HG03354 (cell line): ENCODE measurements at regions not wholly inside any gene's neighbourhood (a gene's known extent, or its start where the extent isn't known, plus 50 kb on each side); places are given as distances from the start of the nearest gene placed in this dataset.

Source experiments
- ATAC-seq: cut with Tn5 transposase; IDR thresholded peaks from one replicate; pipeline ENCODE4 v1.9.1; 2021; ENCODE audit warnings: mild to moderate bottlenecking; ENCODE audit not compliant: unreplicated experiment, poor library complexity, severe bottlenecking

DNA sequence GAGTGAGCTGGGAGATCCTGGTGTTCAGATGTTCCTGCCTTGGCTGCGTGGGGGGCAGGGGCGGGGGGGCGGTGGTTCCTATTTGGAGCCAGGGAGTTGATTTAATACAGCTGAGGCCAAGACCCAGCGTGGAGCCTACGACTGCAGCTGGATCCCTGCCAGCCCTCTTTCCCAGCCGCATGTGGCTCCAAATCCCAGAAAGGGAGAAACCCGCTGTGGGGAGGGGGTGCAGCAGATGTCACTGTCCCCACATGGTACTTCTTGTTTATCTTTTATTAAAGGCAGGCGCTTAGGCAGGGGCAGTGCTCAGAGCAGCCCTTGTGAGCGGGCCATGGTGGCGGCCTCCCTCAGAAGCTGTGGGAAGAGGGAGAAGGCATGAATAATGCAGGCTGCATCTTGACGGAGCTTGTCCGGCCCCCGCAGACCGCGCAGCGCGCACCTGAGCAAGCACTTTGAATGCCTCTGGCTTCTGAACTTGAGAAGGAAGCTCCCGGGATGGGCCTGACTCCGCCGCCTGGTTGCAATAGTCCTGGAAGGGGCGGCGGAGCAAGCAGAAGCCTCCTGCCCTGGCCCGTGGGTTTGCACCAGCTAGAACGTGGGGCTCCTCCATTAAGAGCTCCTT lies 112.1 kb downstream of the GLI2 start:
- no peak for ATAC-seq

DNA sequence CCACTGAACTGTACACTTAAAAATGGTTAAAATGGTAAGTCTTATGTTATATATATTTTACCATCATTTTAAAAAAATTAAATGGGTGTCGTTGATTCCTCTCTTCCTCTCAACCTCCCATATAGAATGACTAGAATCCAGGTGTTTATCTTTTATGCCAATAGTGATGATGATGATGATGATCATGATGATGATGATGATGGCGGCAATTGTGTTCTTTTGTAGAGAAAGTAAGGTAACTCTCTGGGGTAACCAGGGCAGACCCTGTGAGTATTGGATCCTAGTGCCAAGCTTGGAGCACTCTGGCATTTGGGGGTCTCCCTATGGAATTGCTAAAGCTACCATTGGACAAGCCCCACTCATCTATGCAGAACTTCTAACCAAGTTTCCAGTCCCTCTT lies 113.6 kb downstream of the GLI2 start:
- no peak for ATAC-seq

DNA sequence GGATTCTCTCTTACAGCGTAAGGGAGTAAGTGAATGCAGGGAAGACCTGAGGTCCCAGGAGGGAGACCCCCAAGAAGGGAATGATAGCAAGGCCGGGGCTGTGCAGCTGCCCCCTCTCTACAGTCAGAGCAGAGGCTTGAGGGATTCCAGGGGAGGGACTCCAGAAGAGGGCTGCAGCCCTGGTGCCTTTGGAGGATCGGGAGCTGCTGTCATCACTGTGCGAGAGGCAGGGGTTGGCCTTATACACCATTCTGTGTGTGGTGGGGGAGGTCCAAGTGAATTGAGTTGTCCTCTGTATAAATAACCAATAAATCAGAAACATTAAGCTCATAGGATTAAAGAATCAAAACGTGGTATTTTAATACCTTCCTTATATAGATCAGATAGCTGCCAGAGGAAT lies 114.9 kb downstream of the GLI2 start:
- ATAC-seq, result no peak

DNA sequence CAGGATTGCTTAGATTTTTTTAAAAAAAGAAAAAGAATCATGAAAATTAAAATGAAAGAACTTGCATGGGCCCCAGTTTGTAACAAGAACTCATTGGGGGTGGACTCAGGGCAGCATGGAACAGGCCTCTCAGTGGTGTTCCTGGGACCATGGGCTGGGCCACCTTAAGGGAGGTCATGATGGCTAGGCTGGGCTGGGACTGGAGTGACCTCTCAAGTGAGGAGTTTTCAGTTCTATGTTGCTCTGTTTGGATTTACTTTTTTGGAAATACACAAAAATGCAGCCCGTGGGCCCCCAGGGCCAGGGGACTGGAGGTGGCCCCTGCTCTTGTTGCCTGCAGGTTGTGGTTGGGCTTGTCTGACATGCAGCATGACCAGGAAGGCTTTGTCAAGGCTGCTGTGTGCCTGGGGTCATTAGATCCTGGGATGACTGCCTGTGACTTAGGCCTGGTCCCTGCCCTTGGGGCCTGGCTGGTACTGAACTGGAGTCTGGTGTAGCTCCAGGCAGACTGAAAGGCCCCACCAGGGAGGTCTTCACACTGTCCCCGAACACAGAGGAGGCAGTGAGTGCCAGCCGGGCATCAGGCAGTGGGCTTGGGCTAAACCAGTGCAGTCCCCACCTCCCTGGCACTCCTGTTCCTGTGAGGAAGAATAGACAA lies 115.6 kb downstream of the GLI2 start:
- ATAC-seq, result no peak

DNA sequence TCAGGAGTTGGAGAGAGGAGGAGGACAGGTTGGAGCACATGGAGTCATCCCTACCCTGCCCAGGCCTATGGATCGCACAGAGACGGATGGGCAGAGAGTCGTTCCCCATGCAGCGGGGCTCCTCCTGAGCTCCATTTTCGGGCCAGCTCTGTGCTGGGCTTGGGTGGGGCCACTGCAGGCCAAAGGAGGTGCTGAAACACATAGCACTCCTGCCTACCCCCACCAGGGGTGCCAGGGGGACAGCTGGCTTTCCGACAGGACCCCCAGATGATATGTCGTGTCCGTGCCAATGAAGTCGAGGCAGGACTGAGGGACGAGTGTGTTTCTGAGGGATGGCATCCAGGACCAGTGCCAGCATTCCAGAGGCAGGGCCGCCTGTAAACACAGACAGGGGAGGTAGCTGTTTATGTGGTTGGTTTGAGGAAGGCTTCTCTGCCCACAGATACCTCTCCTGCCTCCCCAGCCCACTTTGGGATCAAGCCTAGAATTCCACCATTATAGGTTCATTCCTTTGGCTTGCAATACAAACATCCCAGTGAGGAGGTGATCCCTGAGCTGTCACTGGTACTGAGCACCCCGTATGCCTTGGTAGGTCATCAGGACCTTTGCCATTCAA lies 116.6 kb downstream of the GLI2 start:
- ATAC-seq, result no peak

DNA sequence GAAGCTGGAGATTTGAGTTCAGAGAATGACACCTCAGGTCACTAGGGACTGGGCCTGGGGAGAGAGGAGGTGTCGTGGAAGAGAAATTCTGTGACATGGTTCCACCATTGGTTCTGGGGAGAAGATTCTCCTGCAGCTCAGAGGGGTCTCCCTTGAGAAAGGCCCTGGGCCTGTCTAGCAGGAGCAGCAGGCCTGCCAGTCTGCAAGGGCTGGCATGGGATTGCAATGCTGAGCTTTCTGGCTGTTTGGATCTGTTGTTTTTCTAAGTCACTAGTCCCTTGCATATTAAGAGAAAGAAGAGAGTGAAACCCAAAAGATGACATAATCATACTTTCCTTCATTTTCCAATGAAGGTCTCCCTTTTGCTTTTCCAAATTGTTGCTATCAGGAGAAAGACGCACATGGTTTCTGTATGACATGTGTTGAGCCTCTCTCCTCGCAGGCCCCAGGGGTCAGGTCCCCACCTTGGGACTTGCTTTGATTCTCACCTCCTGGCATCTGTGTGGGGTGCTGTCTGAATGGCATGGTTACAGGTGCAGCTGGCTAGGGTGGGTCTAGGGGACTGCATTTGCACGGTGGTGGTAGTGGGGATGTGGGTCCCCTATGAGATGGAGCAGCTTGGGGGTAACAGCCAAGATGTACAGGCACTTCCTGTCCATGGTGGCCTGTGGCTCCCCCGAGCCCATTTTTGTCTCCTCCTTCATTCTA lies 117.8 kb downstream of the GLI2 start:
- ATAC-seq, result no peak

DNA sequence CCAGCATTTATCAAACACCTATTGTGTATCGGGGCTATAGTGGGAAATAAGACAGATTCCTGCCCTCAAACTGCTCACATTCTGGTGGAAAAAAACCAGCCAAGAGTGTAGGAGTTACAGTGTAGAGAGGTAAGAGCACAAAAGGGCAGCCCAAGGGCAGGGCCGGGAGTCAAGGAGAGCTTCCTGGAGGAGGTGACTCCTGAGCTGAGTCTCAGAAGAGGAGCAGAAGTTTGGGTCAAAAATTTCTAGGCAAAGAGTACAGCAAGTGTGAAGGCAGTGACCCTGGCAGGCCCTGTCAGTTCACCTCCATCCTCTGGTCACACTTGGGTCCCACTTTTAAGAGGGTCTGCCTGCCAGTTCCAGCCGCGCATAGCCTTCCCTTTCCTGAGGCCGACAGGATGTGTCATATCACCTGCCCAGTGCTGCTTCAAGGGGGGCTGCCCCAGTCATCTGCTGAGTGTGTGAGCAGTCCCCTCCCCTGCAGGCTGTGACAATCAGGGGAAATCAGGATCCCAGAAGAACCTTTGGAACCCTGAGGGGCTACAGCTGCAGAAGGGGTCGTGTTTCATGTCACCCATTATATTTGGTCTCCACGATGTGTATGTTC lies 118.4 kb downstream of the GLI2 start:
- ATAC-seq, result no peak

DNA sequence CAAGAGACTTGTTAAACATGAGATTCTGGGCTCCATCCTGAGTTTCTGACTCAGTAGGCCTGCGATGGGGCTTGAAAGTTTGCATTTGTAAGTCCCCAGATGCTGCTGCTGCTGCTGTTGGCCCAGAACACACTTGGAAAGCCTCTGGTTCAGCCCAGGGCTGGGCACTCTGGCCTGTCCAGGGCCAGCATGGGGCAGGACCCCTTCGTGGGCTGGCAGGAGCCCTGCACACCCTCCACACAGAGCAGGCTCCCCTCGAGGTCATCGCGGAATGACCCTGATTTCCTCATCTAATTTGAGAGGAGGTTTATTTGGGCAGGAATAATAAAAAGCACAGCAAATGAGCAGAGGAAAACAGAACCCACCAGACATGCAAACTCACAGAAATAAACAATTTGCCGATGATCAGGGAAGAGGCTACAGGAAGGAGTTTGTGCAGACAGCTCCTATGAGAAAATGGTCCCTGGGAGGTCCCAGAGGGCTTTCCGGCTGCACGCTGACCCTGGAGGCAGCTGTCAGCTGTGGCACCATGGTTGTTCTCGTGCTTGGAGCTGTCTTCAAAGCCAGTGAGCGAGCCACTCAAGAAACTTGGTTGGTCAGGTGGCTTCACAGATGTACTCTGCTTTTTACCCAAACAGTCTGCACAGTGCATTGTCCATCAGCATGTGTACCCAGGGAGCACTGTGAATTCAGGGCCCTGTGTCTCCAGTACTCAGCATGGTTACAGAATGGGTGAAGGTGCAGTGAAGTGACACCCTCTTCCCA lies 119.3 kb downstream of the GLI2 start:
- ATAC-seq, result no peak

DNA sequence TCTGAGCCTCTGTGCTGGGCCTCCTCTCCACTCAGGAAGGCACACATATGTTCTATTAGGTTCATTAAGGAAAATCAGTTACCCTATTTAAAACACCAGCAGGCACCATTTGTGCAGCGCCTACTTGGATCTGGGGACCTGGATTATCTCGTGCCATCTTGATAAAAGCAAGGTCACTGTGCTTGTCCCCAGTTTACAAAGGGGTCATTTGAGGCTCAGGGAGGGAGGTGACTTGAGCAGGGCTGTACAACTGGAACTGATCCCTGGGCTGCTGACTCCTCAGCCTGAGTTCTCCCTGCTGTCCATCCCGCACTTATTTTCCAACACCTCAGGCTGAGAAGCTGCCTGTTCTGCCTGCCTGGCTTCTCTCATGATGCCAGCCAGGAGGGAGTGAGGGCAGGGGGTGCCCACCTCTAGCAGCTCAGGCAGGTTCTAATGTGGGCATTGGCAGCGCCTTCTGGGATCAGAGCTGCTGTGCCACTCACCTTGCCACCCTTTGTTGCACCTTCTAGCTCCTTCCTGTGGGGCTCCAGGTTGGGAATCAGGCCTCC lies 120.3 kb downstream of the GLI2 start:
- ATAC-seq, result no peak

DNA sequence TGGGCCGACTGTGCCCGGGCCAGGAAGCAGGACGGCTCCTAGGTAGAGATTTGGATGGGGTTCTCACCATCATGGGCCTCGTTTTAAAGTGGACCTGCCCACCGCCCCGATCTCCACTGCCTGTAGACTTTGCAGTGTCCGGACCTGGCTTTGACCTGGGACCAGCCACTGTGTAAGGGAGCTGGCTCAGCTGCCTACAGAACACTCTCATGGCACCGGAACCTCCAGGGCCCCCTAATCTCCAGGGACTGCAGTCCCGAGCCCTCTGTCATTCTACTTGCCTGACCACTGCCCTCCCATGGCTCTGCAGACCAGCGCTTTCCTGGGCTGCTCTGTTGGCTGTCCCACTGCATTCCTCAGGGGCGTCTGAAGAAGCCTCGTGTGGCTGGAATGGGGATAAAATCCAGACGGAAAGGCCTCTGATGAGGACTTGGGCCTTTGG lies 120.8 kb downstream of the GLI2 start:
- ATAC-seq, result no peak

DNA sequence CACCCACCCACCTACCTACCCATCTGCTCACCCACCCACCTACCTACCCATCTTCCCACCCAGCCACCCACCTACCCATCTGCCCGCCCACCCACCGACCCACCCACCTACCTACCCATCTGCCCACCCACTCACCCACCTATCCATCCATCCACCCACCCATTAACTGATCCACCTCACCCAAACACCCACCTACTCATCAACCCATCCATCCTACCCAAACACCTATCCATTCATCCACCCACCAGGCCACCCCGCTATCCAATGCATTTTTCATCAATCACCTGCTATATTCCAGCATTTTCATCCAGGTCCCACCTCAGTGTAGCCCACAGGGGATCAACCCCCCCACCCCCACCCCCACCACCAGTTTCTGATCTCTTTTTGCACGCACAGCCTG lies 121.8 kb downstream of the GLI2 start:
- no peak for ATAC-seq

DNA sequence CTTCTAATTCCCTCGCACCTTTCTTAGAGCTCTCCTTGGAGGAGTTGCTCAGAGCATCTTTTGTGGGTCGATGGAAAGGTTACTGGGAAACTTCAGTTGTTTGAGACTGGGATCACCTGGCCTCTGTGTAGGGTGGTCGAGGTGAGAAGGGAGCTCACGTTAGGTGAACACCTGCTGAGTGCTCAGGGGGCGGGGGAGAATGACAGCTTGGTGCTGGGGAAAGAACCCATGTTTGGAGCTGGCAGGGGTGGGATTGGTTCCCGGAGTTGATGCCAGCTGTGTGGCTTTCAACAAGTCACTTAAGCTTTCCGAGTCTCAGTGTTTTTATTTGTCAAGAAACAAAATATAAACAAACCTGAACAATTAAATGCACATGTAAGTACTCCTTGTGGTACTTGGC lies 122.3 kb downstream of the GLI2 start:
- ATAC-seq, result no peak

DNA sequence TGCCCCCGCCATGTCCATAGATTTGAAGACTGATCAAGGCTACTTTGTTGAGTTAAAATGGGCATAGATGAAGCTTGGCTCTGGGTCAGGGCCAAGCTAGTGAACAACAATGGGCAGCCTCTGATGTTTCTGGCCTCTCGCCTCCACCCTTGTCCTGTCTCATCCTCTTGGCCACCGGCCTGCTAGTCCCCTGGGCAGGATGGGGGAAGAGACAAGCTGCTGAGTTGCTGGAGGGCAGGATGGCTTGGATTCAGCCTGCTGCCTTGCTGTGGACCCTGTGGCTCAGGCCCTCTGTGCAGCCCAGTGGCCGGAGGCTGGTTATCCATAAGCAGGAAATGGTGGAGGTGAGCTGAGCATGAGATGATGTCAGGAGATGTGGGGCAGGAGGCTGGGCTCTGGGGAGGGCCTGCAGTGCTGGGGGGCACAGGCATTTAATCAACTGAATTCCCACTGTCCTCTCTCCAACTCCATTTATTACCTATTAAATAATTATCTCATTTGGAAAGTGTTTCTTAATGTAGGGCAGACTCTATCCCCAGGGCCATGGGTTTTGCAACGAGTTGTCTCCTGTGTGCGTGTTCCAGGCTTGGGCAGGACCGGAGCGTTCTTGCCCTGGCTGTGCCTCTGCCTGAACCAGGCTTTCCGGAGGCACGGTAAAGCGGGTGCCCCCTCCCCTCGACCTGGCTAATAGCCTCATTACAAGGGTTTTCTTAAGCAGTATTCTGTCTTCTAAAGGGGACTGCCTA lies 122.9 kb downstream of the GLI2 start:
- ATAC-seq, result no peak

DNA sequence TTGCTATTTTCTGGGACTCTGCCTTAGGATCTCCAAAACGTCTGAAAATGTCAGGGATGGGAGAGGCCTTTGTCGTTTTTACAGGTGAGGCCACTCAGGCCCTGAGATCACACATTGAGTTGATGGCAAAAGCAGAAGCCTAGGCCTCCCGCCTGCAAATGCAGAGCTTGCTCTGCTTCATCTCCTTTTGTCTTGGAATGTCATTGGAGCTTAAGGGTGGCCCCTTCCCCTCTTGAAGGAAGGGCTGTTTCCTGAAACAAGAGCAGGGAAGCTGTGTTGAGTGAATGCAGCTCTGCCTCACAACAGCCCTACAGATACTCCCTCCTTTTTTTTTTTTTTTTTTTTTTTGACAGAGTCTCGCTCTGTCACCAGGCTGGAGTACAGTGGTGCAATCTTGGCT lies 123.5 kb downstream of the GLI2 start:
- ATAC-seq, result no peak

DNA sequence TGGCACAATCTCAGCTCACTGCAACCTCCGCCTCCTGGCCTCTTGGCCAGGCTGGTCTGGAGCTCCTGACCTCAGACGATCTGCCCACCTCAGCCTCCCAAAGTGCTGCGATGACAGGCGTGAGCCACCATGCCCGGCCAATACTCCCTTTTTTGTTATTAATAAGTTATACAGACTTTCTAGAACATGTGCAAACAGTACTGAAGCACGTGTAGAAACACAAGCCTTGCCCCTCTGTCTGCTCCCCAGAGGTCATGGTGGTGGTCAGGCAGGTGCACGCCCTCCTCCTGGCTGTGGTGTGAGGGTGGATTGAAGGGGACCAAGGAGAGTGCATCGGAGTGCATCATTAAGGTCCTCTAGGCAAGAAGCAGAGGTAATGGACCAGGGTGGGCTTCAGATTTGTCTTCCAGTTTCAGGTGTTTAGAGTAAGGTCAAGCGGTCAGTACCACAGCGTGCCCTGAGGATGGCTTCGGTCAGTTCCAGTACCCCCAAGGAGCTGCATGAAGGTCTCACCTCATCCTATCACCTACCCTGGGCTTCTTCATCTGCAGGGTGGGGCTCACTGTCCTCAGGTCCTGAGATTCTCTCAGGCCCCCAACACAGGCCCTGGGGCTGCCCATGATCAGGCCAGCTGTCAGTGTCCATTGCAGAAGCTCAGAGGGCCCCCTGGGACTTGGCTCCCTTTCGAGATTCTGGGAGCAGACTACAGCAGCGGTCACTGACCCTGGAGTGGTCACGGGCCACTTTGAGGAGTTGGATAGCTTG lies 124.3 kb downstream of the GLI2 start:
- ATAC-seq, result no peak

DNA sequence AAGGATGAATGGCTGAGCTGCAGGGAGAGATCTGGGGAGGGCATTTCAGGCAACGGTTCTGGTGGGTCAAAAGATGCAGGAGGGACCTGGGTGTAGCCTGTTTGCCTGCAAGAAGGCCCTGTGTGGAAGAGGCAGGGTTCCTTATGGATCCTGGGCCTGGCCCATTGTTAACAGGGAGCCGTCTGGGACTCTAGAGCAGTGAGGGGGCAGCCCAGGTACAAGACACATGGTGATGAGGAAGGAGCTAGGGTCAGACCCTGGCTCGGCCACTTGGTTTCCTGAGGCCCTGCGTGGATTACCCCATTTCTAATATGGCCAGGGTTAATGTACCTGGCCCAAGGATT lies 124.9 kb downstream of the GLI2 start:
- ATAC-seq, result no peak

DNA sequence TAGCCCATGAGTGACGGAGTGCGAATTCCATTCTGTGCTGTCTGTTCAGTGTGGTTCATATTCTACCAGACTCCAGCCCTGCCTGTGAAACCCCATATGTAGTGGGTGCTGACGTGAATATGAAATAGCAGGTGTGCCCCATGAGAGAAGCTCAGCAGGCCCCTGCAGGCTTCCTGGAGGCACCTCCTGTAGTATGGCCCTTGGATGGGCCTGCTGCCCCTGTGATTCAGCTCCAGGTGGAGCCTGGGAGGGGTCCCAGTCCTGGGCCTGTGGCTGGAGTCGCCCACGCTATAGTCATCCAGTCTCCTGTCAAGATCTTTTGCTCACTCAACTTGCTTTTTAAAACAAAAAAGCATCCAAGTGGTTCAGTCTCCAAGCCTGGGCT lies 125.5 kb downstream of the GLI2 start:
- no peak for ATAC-seq

DNA sequence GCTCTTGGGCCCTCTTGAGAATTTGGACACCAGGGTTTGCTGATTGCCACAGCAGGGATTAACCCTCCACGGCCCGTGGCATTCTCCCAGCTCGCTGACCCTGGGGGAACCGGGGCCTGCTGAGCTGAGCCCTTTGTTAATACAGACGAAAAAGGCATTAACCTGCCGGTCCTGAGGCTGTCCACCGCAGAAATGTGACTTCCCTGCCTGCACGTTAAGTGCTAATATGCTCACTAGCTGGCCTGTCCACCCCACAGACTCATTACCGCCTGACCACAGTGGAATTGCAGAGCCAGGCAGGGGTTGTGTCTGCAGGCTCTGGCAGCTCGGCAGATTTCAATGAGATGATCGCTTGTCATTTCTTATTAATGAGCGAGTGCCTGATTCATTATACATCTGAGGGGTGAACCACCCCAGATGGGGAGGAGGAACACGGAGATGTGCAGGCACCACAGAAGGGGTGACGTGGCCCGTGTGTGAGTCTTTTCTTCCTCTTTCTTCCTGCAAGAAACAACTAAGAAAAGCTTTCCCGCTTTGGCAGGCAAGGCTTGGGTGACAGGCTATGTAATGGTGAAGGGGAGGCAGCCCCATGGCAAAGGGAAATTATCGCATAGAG lies 126.0 kb downstream of the GLI2 start:
- ATAC-seq, result no peak
